Astrocyte of the spinal cord (primary cell): ENCODE measurements at regions not wholly inside any gene's neighbourhood (a gene's known extent, or its start where the extent isn't known, plus 50 kb on each side); places are given as distances from the start of the nearest gene placed in this dataset.

Source experiments
- DNase-seq: peaks from one replicate; pipeline ENCODE4 v3.0.0; 2011; ENCODE audit warnings: low read depth, low spot score
- H3K4me3 ChIP-seq: 2 replicates; pipeline ENCODE4 v1.5.1; 2011; ENCODE audit warnings: low read depth, mild to moderate bottlenecking, low read length, moderate library complexity
- in situ Hi-C: cut with HindIII; loops from 2 replicates; pipeline ENCODE4 v1.10.0; 2017; ENCODE audit warnings: low sequenced_read_pairs
- TF ChIP-seq, protein P1 (sequence below): IDR thresholded peaks from 2 replicates; pipeline ENCODE4 v1.5.1; 2012; ENCODE audit warnings: low read depth, mild to moderate bottlenecking, low read length, inconsistent platforms

DNA sequence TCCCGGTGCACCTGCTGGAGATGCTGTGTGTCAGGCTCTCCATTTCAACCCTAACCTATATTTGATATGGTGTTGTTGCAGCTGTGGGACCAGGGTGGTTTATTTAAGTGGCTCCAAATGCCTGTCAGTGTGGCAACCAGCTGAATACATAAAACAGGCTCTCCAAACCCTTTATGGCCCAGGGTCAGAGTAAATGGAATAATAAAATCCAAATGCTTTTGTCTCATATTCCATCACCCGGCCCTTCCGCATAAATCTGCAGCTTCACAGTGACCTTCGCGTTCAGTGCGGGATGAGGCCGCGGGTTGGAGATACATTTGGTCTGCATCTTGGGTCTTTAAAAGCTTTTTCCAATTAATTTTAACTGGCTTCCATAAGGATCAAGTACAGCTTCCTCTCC lies 382.1 kb upstream of the NR2F2 start:
- in situ Hi-C loops: no loop called here
- no peak for DNase-seq
- H3K4me3 ChIP-seq: no peak overlapping the region
- TF ChIP-seq, protein P1, sequence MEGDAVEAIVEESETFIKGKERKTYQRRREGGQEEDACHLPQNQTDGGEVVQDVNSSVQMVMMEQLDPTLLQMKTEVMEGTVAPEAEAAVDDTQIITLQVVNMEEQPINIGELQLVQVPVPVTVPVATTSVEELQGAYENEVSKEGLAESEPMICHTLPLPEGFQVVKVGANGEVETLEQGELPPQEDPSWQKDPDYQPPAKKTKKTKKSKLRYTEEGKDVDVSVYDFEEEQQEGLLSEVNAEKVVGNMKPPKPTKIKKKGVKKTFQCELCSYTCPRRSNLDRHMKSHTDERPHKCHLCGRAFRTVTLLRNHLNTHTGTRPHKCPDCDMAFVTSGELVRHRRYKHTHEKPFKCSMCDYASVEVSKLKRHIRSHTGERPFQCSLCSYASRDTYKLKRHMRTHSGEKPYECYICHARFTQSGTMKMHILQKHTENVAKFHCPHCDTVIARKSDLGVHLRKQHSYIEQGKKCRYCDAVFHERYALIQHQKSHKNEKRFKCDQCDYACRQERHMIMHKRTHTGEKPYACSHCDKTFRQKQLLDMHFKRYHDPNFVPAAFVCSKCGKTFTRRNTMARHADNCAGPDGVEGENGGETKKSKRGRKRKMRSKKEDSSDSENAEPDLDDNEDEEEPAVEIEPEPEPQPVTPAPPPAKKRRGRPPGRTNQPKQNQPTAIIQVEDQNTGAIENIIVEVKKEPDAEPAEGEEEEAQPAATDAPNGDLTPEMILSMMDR: no peak

DNA sequence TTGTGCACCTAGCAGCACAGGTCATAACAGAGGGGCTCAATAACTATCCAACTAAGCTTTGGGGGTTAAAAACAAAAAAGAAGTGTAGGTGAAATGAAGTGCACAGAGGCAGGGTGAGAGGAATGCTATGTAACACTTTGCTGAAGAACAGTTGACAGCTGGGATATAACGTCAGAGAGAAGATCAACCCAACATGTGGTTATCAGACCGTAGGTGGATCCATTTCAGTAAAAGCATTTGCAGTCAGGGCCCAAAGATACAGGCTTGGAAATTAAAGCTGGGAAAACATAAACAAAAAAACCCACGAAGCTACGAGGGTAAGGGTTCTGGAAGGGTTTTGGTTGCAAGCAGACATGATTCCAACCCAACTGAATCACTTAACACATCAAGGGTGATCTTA lies 377.5 kb upstream of the NR2F2 start:
- in situ Hi-C loops: no loop called here

DNA sequence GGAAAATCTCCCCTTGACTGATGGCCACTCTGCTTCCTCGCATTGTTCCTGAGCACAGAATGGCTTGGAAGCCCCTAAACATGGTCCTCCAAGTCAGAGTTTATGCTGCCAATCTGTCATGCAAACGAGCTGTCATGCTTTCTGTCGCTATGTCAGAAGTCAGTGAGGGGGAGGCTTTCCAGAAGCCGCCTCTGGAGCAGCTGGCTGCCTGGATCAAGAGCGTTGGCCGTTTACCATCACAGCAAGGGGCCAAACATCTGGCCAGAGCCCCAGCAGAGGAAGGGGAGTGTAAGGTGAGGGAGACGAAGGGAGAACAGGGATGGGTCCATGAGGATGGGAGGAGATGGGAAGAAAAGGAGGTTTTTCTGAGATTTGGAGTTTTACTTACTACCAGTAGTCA lies 372.6 kb upstream of the NR2F2 start:
- no peak for DNase-seq
- in situ Hi-C loops: no loop called here
- TF ChIP-seq, protein P1: no peak
- H3K4me3 ChIP-seq: no peak overlapping the region

More for the DNA sequence above, 377.5 kb upstream of the NR2F2 start:
- H3K4me3 ChIP-seq: no peak overlapping the region
- no peak for DNase-seq
- TF ChIP-seq, protein P1: no peak

DNA sequence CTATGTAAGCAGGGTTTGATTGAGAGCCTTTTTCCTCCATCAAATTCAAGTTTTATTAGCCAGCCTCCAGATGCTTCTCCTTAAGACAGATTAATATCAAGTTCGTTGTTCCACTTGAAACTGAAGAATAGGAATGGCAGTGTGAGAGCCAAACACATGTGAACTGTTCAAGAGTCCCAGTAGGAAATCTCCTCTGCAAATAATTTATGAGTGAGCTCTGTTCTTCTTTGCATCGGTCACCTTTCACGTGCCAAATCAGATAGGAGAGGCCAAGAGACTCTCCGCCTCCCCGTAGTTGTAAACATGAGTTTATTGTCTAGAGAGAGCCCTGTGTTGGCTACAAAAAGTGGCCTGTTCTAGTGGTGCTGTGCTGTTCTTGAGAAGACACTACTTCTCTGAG lies 372.1 kb upstream of the NR2F2 start:
- DNase-seq: no peak
- no peak overlapping the region for H3K4me3 ChIP-seq
- in situ Hi-C loops: no loop called here
- TF ChIP-seq, protein P1: no peak

DNA sequence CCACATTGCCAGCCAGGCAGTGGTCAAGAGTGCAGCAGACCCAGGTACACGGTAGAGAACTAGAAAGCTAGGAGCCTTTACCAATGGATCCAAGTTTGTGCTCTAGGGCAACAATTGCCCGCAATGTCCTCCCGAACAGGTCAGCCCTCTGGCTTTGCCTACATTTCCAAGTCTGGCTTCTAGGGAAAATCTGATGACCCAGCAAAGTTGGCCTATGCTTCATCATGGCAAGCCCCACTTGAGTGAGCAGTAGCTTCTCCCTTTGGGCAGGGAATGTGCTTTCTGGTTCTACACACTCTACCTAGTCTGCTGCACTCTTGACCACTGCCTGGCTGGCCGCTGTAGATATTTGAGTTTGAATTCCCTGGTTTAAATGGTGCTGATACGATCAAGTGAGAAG lies 361.6 kb upstream of the NR2F2 start:
- DNase-seq: no peak
- in situ Hi-C loops: no loop called here
- TF ChIP-seq, protein P1: no peak
- H3K4me3 ChIP-seq: no peak overlapping the region

DNA sequence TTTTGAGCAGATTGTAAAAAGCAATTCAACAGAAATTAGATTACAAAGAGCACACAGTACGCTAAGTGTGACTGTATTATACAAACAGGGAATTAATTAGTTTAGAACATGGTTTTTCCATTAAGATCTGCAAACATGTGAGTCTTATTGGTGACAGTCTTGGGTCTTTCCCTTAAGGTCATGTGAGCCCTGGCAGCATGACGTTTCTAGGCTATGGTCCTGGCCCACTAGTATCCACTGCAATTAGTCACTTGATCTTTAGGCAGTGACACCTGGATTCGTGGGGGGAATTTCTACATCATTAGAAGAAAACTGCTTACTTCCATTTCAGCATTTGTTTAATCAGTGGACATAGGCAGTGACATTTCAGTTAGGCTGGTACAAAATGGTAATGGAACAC lies 360.2 kb upstream of the NR2F2 start:
- TF ChIP-seq, protein P1: no peak
- no peak overlapping the region for H3K4me3 ChIP-seq
- no peak for DNase-seq
- in situ Hi-C loops: no loop called here

DNA sequence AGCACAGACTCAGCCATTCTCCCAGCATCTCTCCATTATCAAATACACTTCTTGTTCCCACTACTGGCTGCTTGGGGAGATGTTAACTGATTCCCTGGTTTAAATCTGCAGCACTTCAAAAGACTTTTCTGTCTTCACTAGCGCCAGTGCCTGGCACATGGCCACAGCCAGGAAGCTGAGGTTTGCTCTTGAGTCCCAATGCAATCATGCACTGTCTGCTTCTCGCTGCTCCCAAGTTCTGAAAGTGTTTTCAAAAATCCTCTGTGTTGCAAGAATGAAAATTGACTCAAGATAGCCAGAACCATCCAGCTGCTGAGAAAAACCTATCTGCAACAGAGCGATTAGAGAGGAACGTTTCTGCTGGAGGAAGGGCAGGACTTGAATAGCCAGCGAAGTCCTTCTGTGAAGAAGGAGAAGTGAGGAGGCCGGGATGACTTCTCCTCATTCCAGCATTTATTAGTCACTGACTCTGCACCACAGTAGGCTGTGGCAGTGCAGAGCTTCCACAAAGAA lies 358.4 kb upstream of the NR2F2 start:
- H3K4me3 ChIP-seq: no peak overlapping the region
- in situ Hi-C loops: no loop called here
- TF ChIP-seq, protein P1: no peak
- DNase-seq: peak; percentile 77
